Peyer's patch (tissue), 4 donors: ENCODE measurements at regions not wholly inside any gene's neighbourhood (a gene's known extent, or its start where the extent isn't known, plus 50 kb on each side); places are given as distances from the start of the nearest gene placed in this dataset.

Experiments
- POLR2A ChIP-seq, 2 donors: fragments of 450-650 bp; IDR thresholded peaks; one replicate each; pipeline ENCODE4 v1.5.1; 2017; ENCODE audit warnings: antibody characterized with exemption in 2 of 2, mild to moderate bottlenecking in 2 of 2, moderate library complexity in 2 of 2
- TF ChIP-seq, protein P1 (sequence below), 6 experiments: fragments of 450-650 bp in 4 of 6; fragments of 200-600 bp in 2 of 6; sonication (generic) in 1 of 6; IDR thresholded peaks; one replicate each; pipeline ENCODE4 v1.5.1; 2017 to 2019; ENCODE audit warnings: antibody characterized with exemption in 6 of 6, mild to moderate bottlenecking in 3 of 6, moderate library complexity in 1 of 6

DNA sequence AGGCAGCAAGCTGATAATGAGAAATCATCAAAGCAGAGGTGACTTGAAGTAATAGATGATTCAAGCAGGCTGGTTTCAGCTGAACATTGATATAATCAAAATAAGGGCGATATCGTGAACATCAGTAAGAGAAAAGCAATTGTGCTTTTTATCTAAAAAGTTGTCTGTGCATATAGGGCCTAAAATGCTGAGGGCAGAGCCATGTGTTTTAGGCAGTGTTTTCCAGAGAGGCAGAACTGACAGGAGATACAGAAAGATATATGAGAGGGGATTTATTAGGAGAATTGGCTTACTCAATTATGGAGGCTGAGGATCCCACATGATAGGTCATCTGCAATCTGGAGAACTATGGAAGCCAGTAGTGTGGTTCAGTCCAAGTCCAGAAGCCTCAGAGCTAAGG, 136.5 kb upstream of the NPY2R start:
- TF ChIP-seq, protein P1, sequence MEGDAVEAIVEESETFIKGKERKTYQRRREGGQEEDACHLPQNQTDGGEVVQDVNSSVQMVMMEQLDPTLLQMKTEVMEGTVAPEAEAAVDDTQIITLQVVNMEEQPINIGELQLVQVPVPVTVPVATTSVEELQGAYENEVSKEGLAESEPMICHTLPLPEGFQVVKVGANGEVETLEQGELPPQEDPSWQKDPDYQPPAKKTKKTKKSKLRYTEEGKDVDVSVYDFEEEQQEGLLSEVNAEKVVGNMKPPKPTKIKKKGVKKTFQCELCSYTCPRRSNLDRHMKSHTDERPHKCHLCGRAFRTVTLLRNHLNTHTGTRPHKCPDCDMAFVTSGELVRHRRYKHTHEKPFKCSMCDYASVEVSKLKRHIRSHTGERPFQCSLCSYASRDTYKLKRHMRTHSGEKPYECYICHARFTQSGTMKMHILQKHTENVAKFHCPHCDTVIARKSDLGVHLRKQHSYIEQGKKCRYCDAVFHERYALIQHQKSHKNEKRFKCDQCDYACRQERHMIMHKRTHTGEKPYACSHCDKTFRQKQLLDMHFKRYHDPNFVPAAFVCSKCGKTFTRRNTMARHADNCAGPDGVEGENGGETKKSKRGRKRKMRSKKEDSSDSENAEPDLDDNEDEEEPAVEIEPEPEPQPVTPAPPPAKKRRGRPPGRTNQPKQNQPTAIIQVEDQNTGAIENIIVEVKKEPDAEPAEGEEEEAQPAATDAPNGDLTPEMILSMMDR (IDR thresholded peaks at IDR 0.05): no peak
- no peak for TF ChIP-seq POLR2A (IDR thresholded peaks at IDR 0.05)
